ENCODE measurements at regions not wholly inside any gene's neighbourhood (a gene's known extent, or its start where the extent isn't known, plus 50 kb on each side); places are given as distances from the start of the nearest gene placed in this dataset.

- TF ChIP-seq, protein P1, sequence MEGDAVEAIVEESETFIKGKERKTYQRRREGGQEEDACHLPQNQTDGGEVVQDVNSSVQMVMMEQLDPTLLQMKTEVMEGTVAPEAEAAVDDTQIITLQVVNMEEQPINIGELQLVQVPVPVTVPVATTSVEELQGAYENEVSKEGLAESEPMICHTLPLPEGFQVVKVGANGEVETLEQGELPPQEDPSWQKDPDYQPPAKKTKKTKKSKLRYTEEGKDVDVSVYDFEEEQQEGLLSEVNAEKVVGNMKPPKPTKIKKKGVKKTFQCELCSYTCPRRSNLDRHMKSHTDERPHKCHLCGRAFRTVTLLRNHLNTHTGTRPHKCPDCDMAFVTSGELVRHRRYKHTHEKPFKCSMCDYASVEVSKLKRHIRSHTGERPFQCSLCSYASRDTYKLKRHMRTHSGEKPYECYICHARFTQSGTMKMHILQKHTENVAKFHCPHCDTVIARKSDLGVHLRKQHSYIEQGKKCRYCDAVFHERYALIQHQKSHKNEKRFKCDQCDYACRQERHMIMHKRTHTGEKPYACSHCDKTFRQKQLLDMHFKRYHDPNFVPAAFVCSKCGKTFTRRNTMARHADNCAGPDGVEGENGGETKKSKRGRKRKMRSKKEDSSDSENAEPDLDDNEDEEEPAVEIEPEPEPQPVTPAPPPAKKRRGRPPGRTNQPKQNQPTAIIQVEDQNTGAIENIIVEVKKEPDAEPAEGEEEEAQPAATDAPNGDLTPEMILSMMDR (IDR thresholded peaks at IDR 0.05): no peak
- H3K9me3 ChIP-seq: no peaks in the 10 kb centered on the region
- H3K9ac ChIP-seq (ENCODE audit: low read depth in 2 of 2, low read length in 2 of 2): no peak overlapping the region
- no peak for DNase-seq
- intact Hi-C loops (cut with DNase I): no loop called here
- no peak overlapping the region for H3K4me3 ChIP-seq
- no peaks in the 10 kb centered on the region for H3K4me1 ChIP-seq
- H3K27me3 ChIP-seq: no peaks in the 10 kb centered on the region
- H3K27ac ChIP-seq: no peak overlapping the region
- no peaks in the 10 kb centered on the region for H3K36me3 ChIP-seq
These were observed 201.3 kb downstream of the COG6 start for GRCh38 chr13:39856714-39857113.

GRCh38 chr13:39858794-39859193 lies 203.3 kb downstream of the COG6 start:
- H3K27ac ChIP-seq: no peak overlapping the region
- no peaks in the 10 kb centered on the region for H3K36me3 ChIP-seq
- DNase-seq: no peak
- no peaks in the 10 kb centered on the region for H3K4me1 ChIP-seq
- H3K9me3 ChIP-seq: no peaks in the 10 kb centered on the region
- no peak overlapping the region for H3K9ac ChIP-seq (ENCODE audit: low read depth in 2 of 2, low read length in 2 of 2)
- H3K4me3 ChIP-seq: no peak overlapping the region
- TF ChIP-seq, protein P1 (IDR thresholded peaks at IDR 0.05): no peak
- no peaks in the 10 kb centered on the region for H3K27me3 ChIP-seq
- intact Hi-C loops (cut with DNase I): no loop called here

DNA sequence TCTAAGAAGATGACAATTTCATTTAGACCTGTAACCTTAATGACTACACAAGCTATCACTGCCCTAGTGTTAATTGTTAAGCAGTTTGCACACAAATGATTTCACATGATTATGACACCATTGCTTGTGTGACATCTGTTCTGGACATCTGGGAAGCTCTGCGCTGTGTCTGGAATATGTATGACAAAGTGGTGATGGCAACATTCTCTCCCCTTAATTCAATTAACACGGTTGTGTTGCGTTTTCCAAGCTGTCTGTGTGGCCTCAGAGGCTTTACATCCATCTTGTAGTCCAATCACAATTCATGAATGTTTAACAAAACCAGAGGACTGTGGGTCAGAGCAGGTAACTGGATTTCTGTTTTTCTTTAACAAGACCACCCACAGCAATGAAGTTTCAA lies 204.4 kb downstream of the COG6 start:
- no peak for DNase-seq
- Histone ChIP-seq H3K27ac (no peak overlapping the region), H3K4me1 (no peaks in the 10 kb centered on the region), H3K27me3 (no peaks in the 10 kb centered on the region), H3K9ac (ENCODE audit: low read depth in 2 of 2, low read length in 2 of 2) (no peak overlapping the region), H3K4me3 (no peak overlapping the region), H3K36me3 (no peaks in the 10 kb centered on the region), H3K9me3 (no peaks in the 10 kb centered on the region)
- TF ChIP-seq, protein P1 (IDR thresholded peaks at IDR 0.05): no peak
- intact Hi-C loops (cut with DNase I): no loop called here

DNA sequence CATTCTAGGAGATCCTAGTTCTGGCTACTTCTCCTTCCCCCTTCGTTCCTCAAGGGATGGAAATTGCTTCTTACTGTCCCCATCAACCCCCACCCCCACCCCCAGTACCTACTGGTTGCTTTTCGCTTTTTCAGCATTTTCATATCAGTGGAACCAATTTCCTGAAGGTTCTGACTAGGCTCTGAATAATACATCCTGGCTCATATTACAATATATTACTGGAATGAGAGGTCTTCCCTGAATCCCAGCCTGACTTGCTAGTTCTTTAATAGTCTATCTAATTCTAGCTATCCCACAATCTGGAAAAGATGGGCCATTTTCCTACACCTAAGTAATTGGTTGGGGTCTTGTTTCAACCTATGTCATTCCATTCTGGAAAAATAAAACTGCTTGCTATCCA lies 207.4 kb downstream of the COG6 start:
- Histone ChIP-seq H3K36me3 (no peaks in the 10 kb centered on the region), H3K4me1 (no peaks in the 10 kb centered on the region), H3K9me3 (no peaks in the 10 kb centered on the region), H3K9ac (ENCODE audit: low read depth in 2 of 2, low read length in 2 of 2) (no peak overlapping the region), H3K4me3 (no peak overlapping the region), H3K27me3 (no peaks in the 10 kb centered on the region), H3K27ac (no peak overlapping the region)
- no peak for DNase-seq
- intact Hi-C loops (cut with DNase I): no loop called here
- TF ChIP-seq, protein P1 (IDR thresholded peaks at IDR 0.05): no peak

DNA sequence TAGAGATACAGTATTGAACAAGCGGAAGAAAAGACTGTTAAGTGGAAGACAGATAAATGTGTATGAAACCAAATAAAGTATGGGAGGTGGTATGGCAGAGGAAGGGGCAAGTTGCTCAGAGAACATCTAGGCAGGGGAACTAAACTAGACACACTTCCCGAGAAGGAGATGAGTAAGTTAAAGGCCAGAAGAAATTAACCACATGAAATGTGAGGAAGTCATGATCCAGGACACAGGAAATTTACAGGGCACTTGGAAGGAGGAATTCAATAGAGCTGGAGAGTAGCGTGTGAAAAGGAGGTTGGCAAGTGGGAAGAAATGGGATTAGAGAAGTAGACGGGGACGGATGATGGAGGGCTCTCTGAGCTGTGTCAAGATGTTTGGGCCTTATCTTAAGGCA lies 208.8 kb downstream of the COG6 start:
- no peak for DNase-seq
- intact Hi-C loops (cut with DNase I): no loop called here
- Histone ChIP-seq H3K4me1 (no peaks in the 10 kb centered on the region), H3K27me3 (no peaks in the 10 kb centered on the region), H3K9me3 (no peaks in the 10 kb centered on the region), H3K36me3 (no peaks in the 10 kb centered on the region), H3K27ac (no peak overlapping the region), H3K4me3 (no peak overlapping the region), H3K9ac (ENCODE audit: low read depth in 2 of 2, low read length in 2 of 2) (no peak overlapping the region)
- TF ChIP-seq, protein P1 (IDR thresholded peaks at IDR 0.05): no peak

GRCh38 chr13:39866722-39867121 lies 211.3 kb downstream of the COG6 start:
- H3K4me3 ChIP-seq: no peak overlapping the region
- intact Hi-C loops (cut with DNase I): no loop called here
- H3K4me1 ChIP-seq: no peaks in the 10 kb centered on the region
- H3K27me3 ChIP-seq: no peaks in the 10 kb centered on the region
- no peaks in the 10 kb centered on the region for H3K36me3 ChIP-seq
- H3K9me3 ChIP-seq: no peaks in the 10 kb centered on the region
- no peak overlapping the region for H3K9ac ChIP-seq (ENCODE audit: low read depth in 2 of 2, low read length in 2 of 2)
- DNase-seq: no peak
- no peak overlapping the region for H3K27ac ChIP-seq
- TF ChIP-seq, protein P1 (IDR thresholded peaks at IDR 0.05): no peak

All from colonic mucosa (tissue), 4 donors.